DOHH2 (cell line): ENCODE measurements at regions not wholly inside any gene's neighbourhood (a gene's known extent, or its start where the extent isn't known, plus 50 kb on each side); places are given as distances from the start of the nearest gene placed in this dataset.

Experiments
- H3F3A ChIP-seq: fragments of 200-600 bp; sonication (generic), shearing (Covaris generic); 2 replicates; pipeline ENCODE4 v1.6.0; 2016; ENCODE audit warnings: antibody characterized with exemption, mild to moderate bottlenecking; ENCODE audit not compliant: control insufficient read depth, insufficient read depth
- H3K27ac ChIP-seq: fragments of 200-600 bp; sonication (generic); 2 replicates; pipeline ENCODE4 v1.5.1; 2014; ENCODE audit warnings: low read depth, mild to moderate bottlenecking, low read length, moderate library complexity
- H3K27me3 ChIP-seq: fragments of 200-600 bp; sonication (generic); 2 replicates; pipeline ENCODE4 v1.6.1; 2014; ENCODE audit warnings: mild to moderate bottlenecking, low read length, mixed read lengths; ENCODE audit not compliant: control insufficient read depth
- H3K36me3 ChIP-seq: fragments of 200-600 bp; sonication (generic); 2 replicates; pipeline ENCODE4 v1.6.1; 2014; ENCODE audit warnings: mild to moderate bottlenecking, low read length, moderate library complexity, mixed read lengths; ENCODE audit not compliant: control insufficient read depth
- H3K4me1 ChIP-seq: fragments of 200-600 bp; sonication (generic); 2 replicates; pipeline ENCODE4 v1.6.1; 2014; ENCODE audit warnings: mild to moderate bottlenecking, low read length, mixed read lengths; ENCODE audit not compliant: control insufficient read depth
- H3K4me2 ChIP-seq: fragments of 200-600 bp; sonication (generic); 2 replicates; pipeline ENCODE4 v1.6.0; 2014; ENCODE audit warnings: mild to moderate bottlenecking, low read length, moderate library complexity
- H3K4me3 ChIP-seq: fragments of 200-600 bp; sonication (generic); 2 replicates; pipeline ENCODE4 v1.5.1; 2014; ENCODE audit warnings: mild to moderate bottlenecking, low read length, mixed read lengths
- H3K79me2 ChIP-seq: fragments of 200-600 bp; sonication (generic); 2 replicates; pipeline ENCODE4 v1.6.1; 2014; ENCODE audit warnings: mild to moderate bottlenecking, low read length, mixed read lengths; ENCODE audit not compliant: control insufficient read depth
- H3K9me2 ChIP-seq: fragments of 200-600 bp; sonication (generic); replicated peaks from 2 replicates; pipeline ENCODE4 v1.6.1; 2014; ENCODE audit warnings: mild to moderate bottlenecking, low read length, mixed read lengths; ENCODE audit not compliant: control insufficient read depth
- H3K9me3 ChIP-seq: fragments of 200-600 bp; sonication (generic); 2 replicates; pipeline ENCODE4 v1.6.1; 2014; ENCODE audit warnings: antibody characterized with exemption, low read length, mixed read lengths; ENCODE audit not compliant: control insufficient read depth, insufficient read depth
- H4K20me1 ChIP-seq: fragments of 200-600 bp; sonication (generic); 2 replicates; pipeline ENCODE4 v1.6.0; 2014; ENCODE audit warnings: low read depth, mild to moderate bottlenecking, antibody characterized with exemption, low read length, moderate library complexity; ENCODE audit not compliant: control insufficient read depth, insufficient read depth
- EZH2phosphoT487 ChIP-seq: fragments of 200-600 bp; sonication (generic); IDR thresholded peaks from 2 replicates; pipeline ENCODE4 v1.6.1; 2017; ENCODE audit warnings: borderline replicate concordance, mild to moderate bottlenecking, antibody characterized with exemption, low read length, moderate library complexity, mixed read lengths
- TF ChIP-seq, protein P1 (sequence below): fragments of 200-600 bp; sonication (generic); IDR thresholded peaks from one replicate; pipeline ENCODE4 v1.5.1; 2014; ENCODE audit warnings: antibody characterized with exemption, mild to moderate bottlenecking, low read depth, low read length; ENCODE audit not compliant: poor library complexity, severe bottlenecking

DNA sequence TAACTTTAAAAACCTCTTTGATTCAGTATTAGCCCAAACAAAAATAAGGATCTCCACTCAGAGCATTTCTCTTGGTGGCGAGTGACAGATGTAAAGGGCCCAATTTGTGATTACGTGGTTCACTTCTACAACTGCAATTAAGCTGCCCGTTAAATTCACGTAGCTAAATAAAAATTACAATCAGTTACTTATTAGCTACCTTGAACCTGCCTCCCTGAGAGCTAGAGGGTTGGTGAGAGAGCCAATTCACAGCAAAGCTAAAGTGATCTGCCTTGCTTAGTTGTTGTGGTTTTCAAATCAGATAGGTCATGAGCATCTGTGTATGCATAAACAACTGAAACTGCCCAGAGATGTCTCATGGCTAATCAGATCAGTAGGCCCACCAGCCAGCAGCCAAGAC is 156.7 kb downstream of the RNF152 start:
- Histone ChIP-seq H4K20me1 (no peaks in the 10 kb centered on the region), H3K4me1 (no peaks in the 10 kb centered on the region), H3K4me3 (no peak overlapping the region), H3F3A (no peaks in the 10 kb centered on the region), H3K9me2 (no peaks in the 10 kb centered on the region), H3K9me3 (no peaks in the 10 kb centered on the region), H3K36me3 (no peaks in the 10 kb centered on the region), H3K4me2 (no peak overlapping the region), H3K79me2 (no peaks in the 10 kb centered on the region), H3K27ac (no peak overlapping the region), H3K27me3 (no peaks in the 10 kb centered on the region)
- no peak for TF ChIP-seq EZH2phosphoT487
- TF ChIP-seq, protein P1, sequence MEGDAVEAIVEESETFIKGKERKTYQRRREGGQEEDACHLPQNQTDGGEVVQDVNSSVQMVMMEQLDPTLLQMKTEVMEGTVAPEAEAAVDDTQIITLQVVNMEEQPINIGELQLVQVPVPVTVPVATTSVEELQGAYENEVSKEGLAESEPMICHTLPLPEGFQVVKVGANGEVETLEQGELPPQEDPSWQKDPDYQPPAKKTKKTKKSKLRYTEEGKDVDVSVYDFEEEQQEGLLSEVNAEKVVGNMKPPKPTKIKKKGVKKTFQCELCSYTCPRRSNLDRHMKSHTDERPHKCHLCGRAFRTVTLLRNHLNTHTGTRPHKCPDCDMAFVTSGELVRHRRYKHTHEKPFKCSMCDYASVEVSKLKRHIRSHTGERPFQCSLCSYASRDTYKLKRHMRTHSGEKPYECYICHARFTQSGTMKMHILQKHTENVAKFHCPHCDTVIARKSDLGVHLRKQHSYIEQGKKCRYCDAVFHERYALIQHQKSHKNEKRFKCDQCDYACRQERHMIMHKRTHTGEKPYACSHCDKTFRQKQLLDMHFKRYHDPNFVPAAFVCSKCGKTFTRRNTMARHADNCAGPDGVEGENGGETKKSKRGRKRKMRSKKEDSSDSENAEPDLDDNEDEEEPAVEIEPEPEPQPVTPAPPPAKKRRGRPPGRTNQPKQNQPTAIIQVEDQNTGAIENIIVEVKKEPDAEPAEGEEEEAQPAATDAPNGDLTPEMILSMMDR: no peak

DNA sequence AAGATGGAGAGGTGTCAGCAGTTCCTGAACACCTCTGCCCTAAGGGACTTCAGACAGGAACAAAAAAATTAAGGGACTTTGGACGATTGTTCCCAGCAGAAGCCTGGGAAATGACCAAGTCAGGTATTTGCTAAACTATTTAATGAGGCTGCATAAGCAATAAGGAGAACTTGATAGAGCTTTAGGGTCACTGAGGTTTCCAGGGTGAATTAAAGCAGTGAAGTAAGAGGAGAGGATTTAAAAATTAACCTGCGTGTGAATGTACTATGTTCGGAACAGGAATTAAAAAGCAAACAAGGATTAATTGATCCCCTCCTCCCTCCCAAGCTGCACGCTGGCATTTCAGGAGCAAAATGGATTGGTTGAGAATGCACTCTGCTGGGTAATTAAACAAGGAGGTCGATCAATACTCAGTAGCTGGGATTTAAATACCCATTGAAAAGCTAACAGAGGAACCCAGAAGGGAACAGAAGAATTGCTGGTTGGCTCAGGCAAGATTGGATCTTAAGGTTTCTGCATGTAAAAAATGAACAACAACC is 157.2 kb downstream of the RNF152 start:
- H3K27me3 ChIP-seq: no peaks in the 10 kb centered on the region
- TF ChIP-seq, protein P1: no peak
- TF ChIP-seq EZH2phosphoT487: no peak
- no peak overlapping the region for H3K4me2 ChIP-seq
- H3K9me3 ChIP-seq: no peaks in the 10 kb centered on the region
- H3K36me3 ChIP-seq: no peaks in the 10 kb centered on the region
- no peaks in the 10 kb centered on the region for H4K20me1 ChIP-seq
- H3K4me3 ChIP-seq: no peak overlapping the region
- H3K9me2 ChIP-seq: no peaks in the 10 kb centered on the region
- H3F3A ChIP-seq: no peaks in the 10 kb centered on the region
- H3K4me1 ChIP-seq: no peaks in the 10 kb centered on the region
- H3K27ac ChIP-seq: no peak overlapping the region
- no peaks in the 10 kb centered on the region for H3K79me2 ChIP-seq

DNA sequence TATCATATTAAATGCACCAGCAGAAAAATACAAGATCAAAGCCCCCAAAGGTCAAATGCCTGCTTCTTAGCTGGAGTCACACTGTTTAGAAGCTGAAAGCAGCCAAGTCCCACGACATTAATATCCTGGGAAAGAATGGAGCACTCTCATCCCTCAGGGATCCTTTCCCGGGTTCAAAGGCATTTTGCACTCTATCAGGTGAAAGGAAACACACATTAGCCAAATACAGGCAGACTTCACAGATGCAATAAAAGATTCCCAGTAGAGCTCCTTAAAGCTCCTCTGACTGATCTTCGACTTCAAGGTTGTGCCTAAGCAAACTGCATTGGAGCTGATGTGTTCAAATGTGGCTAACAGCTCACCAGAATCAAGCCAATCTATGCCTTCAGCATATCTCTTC is 158.4 kb downstream of the RNF152 start:
- no peak overlapping the region for H3K4me3 ChIP-seq
- no peaks in the 10 kb centered on the region for H3K27me3 ChIP-seq
- H3K79me2 ChIP-seq: no peaks in the 10 kb centered on the region
- H3K27ac ChIP-seq: no peak overlapping the region
- H3K4me2 ChIP-seq: no peak overlapping the region
- no peaks in the 10 kb centered on the region for H3K4me1 ChIP-seq
- TF ChIP-seq EZH2phosphoT487: no peak
- TF ChIP-seq, protein P1: no peak
- no peaks in the 10 kb centered on the region for H3K9me3 ChIP-seq
- H3F3A ChIP-seq: no peaks in the 10 kb centered on the region
- no peaks in the 10 kb centered on the region for H3K36me3 ChIP-seq
- no peaks in the 10 kb centered on the region for H4K20me1 ChIP-seq
- no peaks in the 10 kb centered on the region for H3K9me2 ChIP-seq
